WTC11 (cell line): ENCODE measurements at regions not wholly inside any gene's neighbourhood (a gene's known extent, or its start where the extent isn't known, plus 50 kb on each side); places are given as distances from the start of the nearest gene placed in this dataset.

Experiments
- ATAC-seq: fragments of 200-7000 bp; cut with Tn5 transposase; 2 replicates; pipeline ENCODE4 v1.10.0; 2021; ENCODE audit warnings: mild to moderate bottlenecking, moderate library complexity
- CTCF ChIA-PET: fragments of 300-600 bp; sonication (Branson Sonifier 250); formaldehyde crosslinking; loops from one replicate; lab custom pipeline; 2021; ENCODE audit warnings: antibody characterized with exemption; lab: Charles Lee
- POLR2A ChIA-PET: fragments of 350-600 bp; sonication (Branson Sonifier 250); formaldehyde crosslinking; loops from one replicate; lab custom pipeline; 2021; ENCODE audit warnings: antibody characterized with exemption; lab: Charles Lee
- DNase-seq: peaks from one replicate; pipeline ENCODE4 v3.0.0; 2021; ENCODE audit warnings: low spot score
- H3K27ac Mint-ChIP-seq: 2 replicates; pipeline ENCODE4 v1.8.0; 2021; ENCODE audit warnings: mixed read lengths
- H3K27me3 Mint-ChIP-seq: 2 replicates; pipeline ENCODE4 v1.8.0; 2021; ENCODE audit warnings: low read depth, mild to moderate bottlenecking, moderate library complexity, mixed read lengths
- H3K36me3 Mint-ChIP-seq: 2 replicates; pipeline ENCODE4 v1.8.0; 2021; ENCODE audit warnings: mixed read lengths
- H3K4me1 Mint-ChIP-seq: 2 replicates; pipeline ENCODE4 v1.8.0; 2022; ENCODE audit warnings: mixed read lengths
- H3K4me3 Mint-ChIP-seq: 2 replicates; pipeline ENCODE4 v1.8.0; 2021; ENCODE audit warnings: mild to moderate bottlenecking, moderate library complexity, mixed read lengths
- H3K9me3 Mint-ChIP-seq: 2 replicates; pipeline ENCODE4 v1.8.0; 2021; ENCODE audit warnings: mixed read lengths
- CBFB ChIP-seq: sonication (generic); formaldehyde crosslinking; IDR thresholded peaks from 2 replicates; pipeline ENCODE4 v1.8.1; 2022; ENCODE audit warnings: mild to moderate bottlenecking, low read depth, missing genetic modification reagents
- ELF4 ChIP-seq: sonication (generic); formaldehyde crosslinking; IDR thresholded peaks from 2 replicates; pipeline ENCODE4 v1.8.1; 2022; ENCODE audit warnings: low read depth, mild to moderate bottlenecking, moderate library complexity, missing genetic modification reagents
- EMX1 ChIP-seq: fragments of 250-450 bp; sonication (Bioruptor Pico); IDR thresholded peaks from 2 replicates; pipeline ENCODE4 v1.8.0; 2021; ENCODE audit warnings: mild to moderate bottlenecking
- ETV6 ChIP-seq: sonication (generic); formaldehyde crosslinking; IDR thresholded peaks from 2 replicates; pipeline ENCODE4 v1.8.1; 2022; ENCODE audit warnings: mild to moderate bottlenecking, missing genetic modification reagents
- FOXP4 ChIP-seq: sonication (generic); formaldehyde crosslinking; IDR thresholded peaks from 2 replicates; pipeline ENCODE4 v1.8.0; 2022; ENCODE audit warnings: mild to moderate bottlenecking, missing genetic modification reagents
- GRHL2 ChIP-seq: fragments of 250-450 bp; sonication (Bioruptor Pico); IDR thresholded peaks from 2 replicates; pipeline ENCODE4 v1.8.0; 2022; ENCODE audit warnings: mild to moderate bottlenecking, moderate library complexity; ENCODE audit not compliant: insufficient replicate concordance, severe bottlenecking
- JAZF1 ChIP-seq: fragments of 250-450 bp; sonication (Bioruptor Pico); IDR thresholded peaks from 2 replicates; pipeline ENCODE4 v1.9.0; 2021; ENCODE audit warnings: moderate library complexity, mild to moderate bottlenecking, inconsistent platforms
- KAT7 ChIP-seq: sonication (generic); formaldehyde crosslinking; IDR thresholded peaks from 2 replicates; pipeline ENCODE4 v1.8.1; 2023; ENCODE audit warnings: missing genetic modification reagents, mild to moderate bottlenecking, borderline replicate concordance
- MLX ChIP-seq: sonication (generic); formaldehyde crosslinking; IDR thresholded peaks from 2 replicates; pipeline ENCODE4 v1.8.1; 2023; ENCODE audit warnings: mild to moderate bottlenecking, missing genetic modification reagents, moderate library complexity
- NFYB ChIP-seq: sonication (generic); formaldehyde crosslinking; conservative IDR thresholded peaks from 2 replicates; pipeline ENCODE4 v1.8.0; 2022; ENCODE audit warnings: low read depth, missing genetic modification reagents
- SP1 ChIP-seq: sonication (generic); formaldehyde crosslinking; conservative IDR thresholded peaks from 2 replicates; pipeline ENCODE4 v1.8.1; 2022; ENCODE audit warnings: missing genetic modification reagents
- TCF7 ChIP-seq: sonication (generic); formaldehyde crosslinking; IDR thresholded peaks from 2 replicates; pipeline ENCODE4 v1.8.0; 2022; ENCODE audit warnings: mild to moderate bottlenecking, low read depth, missing genetic modification reagents, moderate library complexity
- TEAD1 ChIP-seq: sonication (generic); formaldehyde crosslinking; IDR thresholded peaks from 2 replicates; pipeline ENCODE4 v1.8.0; 2022; ENCODE audit warnings: mild to moderate bottlenecking, missing genetic modification reagents
- TEAD4 ChIP-seq: sonication (generic); formaldehyde crosslinking; IDR thresholded peaks from 2 replicates; pipeline ENCODE4 v1.8.0; 2022; ENCODE audit warnings: mild to moderate bottlenecking, missing genetic modification reagents
- TP53 ChIP-seq: sonication (generic); formaldehyde crosslinking; IDR thresholded peaks from 2 replicates; pipeline ENCODE4 v1.8.1; 2023; ENCODE audit warnings: mild to moderate bottlenecking, missing genetic modification reagents
- ZMAT4 ChIP-seq: fragments of 250-450 bp; sonication (Bioruptor Pico); IDR thresholded peaks from 2 replicates; pipeline ENCODE4 v1.9.0; 2021; ENCODE audit warnings: mild to moderate bottlenecking
- ZNF317 ChIP-seq: sonication (generic); formaldehyde crosslinking; IDR thresholded peaks from 2 replicates; pipeline ENCODE4 v1.8.1; 2023; ENCODE audit warnings: low read depth, mild to moderate bottlenecking, moderate library complexity, missing genetic modification reagents, borderline replicate concordance
- ZSCAN18 ChIP-seq: fragments of 250-450 bp; sonication (Bioruptor Pico); IDR thresholded peaks from 2 replicates; pipeline ENCODE4 v2.1.2; 2022; ENCODE audit warnings: mild to moderate bottlenecking, moderate library complexity
- TF ChIP-seq, protein P1 (sequence below): sonication (generic); formaldehyde crosslinking; IDR thresholded peaks from 2 replicates; pipeline ENCODE4 v1.8.0; 2023; ENCODE audit warnings: mild to moderate bottlenecking, missing genetic modification reagents
- TF ChIP-seq, protein P2 (sequence below): fragments of 250-450 bp; sonication (Bioruptor Pico); IDR thresholded peaks from 2 replicates; pipeline ENCODE4 v1.9.0; 2021; ENCODE audit warnings: moderate library complexity, mild to moderate bottlenecking, inconsistent platforms, borderline replicate concordance

GRCh38 chr1:198918920-198919319 lies 280.1 kb downstream of the PTPRC start:
- CTCF ChIA-PET, result no interaction called here
- Mint-ChIP-seq H3K36me3 (no peaks in the 10 kb centered on the region), H3K9me3 (no peaks in the 10 kb centered on the region)

More at GRCh38 chr1:198918920-198919319, 280.1 kb downstream of the PTPRC start:
- no peak for DNase-seq
- no peak for ATAC-seq
- POLR2A ChIA-PET, result no interaction called here
- Mint-ChIP-seq H3K27ac (no peak overlapping the region), H3K4me1 (peaks cover 12% of the 10 kb centered on the region), H3K4me3 (no peak overlapping the region), H3K27me3 (no peaks in the 10 kb centered on the region)
- no peak for TF ChIP-seq CBFB (CRISPR knock-in tag)
- no peak for TF ChIP-seq GRHL2 (CRISPR knock-in tag)
- no peak for TF ChIP-seq NFYB (CRISPR knock-in tag)
- TF ChIP-seq MLX (CRISPR knock-in tag), result no peak
- no peak for TF ChIP-seq SP1 (CRISPR knock-in tag)
- TF ChIP-seq TEAD1 (CRISPR knock-in tag), result no peak
- TF ChIP-seq ZMAT4 (CRISPR knock-in tag), result no peak
- TF ChIP-seq KAT7 (CRISPR knock-in tag), result no peak
- TF ChIP-seq, protein P1, sequence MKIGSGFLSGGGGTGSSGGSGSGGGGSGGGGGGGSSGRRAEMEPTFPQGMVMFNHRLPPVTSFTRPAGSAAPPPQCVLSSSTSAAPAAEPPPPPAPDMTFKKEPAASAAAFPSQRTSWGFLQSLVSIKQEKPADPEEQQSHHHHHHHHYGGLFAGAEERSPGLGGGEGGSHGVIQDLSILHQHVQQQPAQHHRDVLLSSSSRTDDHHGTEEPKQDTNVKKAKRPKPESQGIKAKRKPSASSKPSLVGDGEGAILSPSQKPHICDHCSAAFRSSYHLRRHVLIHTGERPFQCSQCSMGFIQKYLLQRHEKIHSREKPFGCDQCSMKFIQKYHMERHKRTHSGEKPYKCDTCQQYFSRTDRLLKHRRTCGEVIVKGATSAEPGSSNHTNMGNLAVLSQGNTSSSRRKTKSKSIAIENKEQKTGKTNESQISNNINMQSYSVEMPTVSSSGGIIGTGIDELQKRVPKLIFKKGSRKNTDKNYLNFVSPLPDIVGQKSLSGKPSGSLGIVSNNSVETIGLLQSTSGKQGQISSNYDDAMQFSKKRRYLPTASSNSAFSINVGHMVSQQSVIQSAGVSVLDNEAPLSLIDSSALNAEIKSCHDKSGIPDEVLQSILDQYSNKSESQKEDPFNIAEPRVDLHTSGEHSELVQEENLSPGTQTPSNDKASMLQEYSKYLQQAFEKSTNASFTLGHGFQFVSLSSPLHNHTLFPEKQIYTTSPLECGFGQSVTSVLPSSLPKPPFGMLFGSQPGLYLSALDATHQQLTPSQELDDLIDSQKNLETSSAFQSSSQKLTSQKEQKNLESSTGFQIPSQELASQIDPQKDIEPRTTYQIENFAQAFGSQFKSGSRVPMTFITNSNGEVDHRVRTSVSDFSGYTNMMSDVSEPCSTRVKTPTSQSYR (CRISPR knock-in tag), result no peak
- no peak for TF ChIP-seq EMX1 (CRISPR knock-in tag)
- TF ChIP-seq ZSCAN18, result no peak
- TF ChIP-seq TCF7 (CRISPR knock-in tag), result no peak
- no peak for TF ChIP-seq TP53 (CRISPR knock-in tag)
- TF ChIP-seq TEAD4 (CRISPR knock-in tag), result no peak
- TF ChIP-seq, protein P2, sequence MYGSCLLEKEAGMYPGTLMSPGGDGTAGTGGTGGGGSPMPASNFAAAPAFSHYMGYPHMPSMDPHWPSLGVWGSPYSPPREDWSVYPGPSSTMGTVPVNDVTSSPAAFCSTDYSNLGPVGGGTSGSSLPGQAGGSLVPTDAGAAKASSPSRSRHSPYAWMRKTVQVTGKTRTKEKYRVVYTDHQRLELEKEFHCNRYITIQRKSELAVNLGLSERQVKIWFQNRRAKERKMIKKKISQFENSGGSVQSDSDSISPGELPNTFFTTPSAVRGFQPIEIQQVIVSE (CRISPR knock-in tag), result no peak
- TF ChIP-seq ZNF317 (CRISPR knock-in tag), result no peak
- no peak for TF ChIP-seq FOXP4 (CRISPR knock-in tag)
- no peak for TF ChIP-seq ELF4
- TF ChIP-seq ETV6 (CRISPR knock-in tag), result no peak
- no peak for TF ChIP-seq JAZF1 (CRISPR knock-in tag)
